Progenitor cell of endocrine pancreas (in vitro differentiated cells): ENCODE measurements at regions not wholly inside any gene's neighbourhood (a gene's known extent, or its start where the extent isn't known, plus 50 kb on each side); places are given as distances from the start of the nearest gene placed in this dataset.

Experiments
- DNase-seq: peaks from one replicate; pipeline ENCODE4 v3.0.0; 2021; ENCODE audit warnings: low spot score; ENCODE audit not compliant: unreplicated experiment
- H3K27ac Mint-ChIP-seq: 2 replicates; pipeline ENCODE4 v1.8.0; 2021; ENCODE audit warnings: mild to moderate bottlenecking, moderate library complexity, mixed read lengths
- H3K27me3 Mint-ChIP-seq: 2 replicates; pipeline ENCODE4 v1.8.0; 2021; ENCODE audit warnings: mixed read lengths
- H3K36me3 Mint-ChIP-seq: 2 replicates; pipeline ENCODE4 v1.8.0; 2022; ENCODE audit warnings: mixed read lengths; ENCODE audit not compliant: insufficient read depth
- H3K4me1 Mint-ChIP-seq: 2 replicates; pipeline ENCODE4 v1.8.0; 2021; ENCODE audit warnings: low read depth, mixed read lengths
- H3K4me3 Mint-ChIP-seq: 2 replicates; pipeline ENCODE4 v1.8.0; 2021; ENCODE audit warnings: low read depth, mild to moderate bottlenecking, moderate library complexity, mixed read lengths
- H3K9me3 Mint-ChIP-seq: 2 replicates; pipeline ENCODE4 v1.8.0; 2021; ENCODE audit warnings: low read depth, mixed read lengths
- TF ChIP-seq, protein P1 (sequence below): fragments of 200-600 bp; sonication (generic); IDR thresholded peaks from one replicate; pipeline ENCODE4 v1.5.0; 2021; ENCODE audit warnings: antibody characterized with exemption, mild to moderate bottlenecking; ENCODE audit not compliant: unreplicated experiment

DNA sequence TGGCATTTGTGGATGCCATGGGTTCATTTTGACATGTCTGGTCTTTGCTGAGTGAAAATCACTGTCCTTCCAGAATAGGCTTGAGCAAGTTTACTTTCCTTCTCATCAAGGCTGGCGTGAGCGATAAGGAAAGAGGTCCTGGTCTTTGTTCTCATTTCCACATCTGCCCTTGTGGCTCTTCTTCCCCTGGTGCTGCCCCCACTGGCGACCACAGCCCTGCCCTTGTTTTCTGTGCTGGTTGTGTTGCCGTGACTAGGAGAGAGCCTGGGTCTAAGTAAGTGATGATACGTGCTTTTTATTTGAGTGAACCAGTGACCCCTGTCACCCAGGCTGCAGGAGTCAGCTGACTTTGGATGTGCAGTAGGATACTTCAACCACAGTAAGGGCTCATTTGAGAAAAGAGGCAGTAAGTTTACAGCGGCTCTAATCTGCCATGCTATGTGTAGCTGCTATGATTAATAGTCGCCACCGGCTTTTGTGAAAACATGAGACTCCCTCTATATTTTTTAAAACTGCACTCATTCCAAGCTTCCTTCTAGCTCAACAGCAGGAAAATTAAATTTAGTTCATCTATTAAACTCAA lies 441.7 kb downstream of the RNF144A start:
- Mint-ChIP-seq H3K9me3 (no peaks in the 10 kb centered on the region), H3K27me3 (no peaks in the 10 kb centered on the region), H3K27ac (peak overlapping the region; percentile 52), H3K36me3 (no peaks in the 10 kb centered on the region), H3K4me3 (no peak overlapping the region), H3K4me1 (peaks cover 34% of the 10 kb centered on the region)
- TF ChIP-seq, protein P1, sequence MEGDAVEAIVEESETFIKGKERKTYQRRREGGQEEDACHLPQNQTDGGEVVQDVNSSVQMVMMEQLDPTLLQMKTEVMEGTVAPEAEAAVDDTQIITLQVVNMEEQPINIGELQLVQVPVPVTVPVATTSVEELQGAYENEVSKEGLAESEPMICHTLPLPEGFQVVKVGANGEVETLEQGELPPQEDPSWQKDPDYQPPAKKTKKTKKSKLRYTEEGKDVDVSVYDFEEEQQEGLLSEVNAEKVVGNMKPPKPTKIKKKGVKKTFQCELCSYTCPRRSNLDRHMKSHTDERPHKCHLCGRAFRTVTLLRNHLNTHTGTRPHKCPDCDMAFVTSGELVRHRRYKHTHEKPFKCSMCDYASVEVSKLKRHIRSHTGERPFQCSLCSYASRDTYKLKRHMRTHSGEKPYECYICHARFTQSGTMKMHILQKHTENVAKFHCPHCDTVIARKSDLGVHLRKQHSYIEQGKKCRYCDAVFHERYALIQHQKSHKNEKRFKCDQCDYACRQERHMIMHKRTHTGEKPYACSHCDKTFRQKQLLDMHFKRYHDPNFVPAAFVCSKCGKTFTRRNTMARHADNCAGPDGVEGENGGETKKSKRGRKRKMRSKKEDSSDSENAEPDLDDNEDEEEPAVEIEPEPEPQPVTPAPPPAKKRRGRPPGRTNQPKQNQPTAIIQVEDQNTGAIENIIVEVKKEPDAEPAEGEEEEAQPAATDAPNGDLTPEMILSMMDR, result no peak
- DNase-seq, result no peak

DNA sequence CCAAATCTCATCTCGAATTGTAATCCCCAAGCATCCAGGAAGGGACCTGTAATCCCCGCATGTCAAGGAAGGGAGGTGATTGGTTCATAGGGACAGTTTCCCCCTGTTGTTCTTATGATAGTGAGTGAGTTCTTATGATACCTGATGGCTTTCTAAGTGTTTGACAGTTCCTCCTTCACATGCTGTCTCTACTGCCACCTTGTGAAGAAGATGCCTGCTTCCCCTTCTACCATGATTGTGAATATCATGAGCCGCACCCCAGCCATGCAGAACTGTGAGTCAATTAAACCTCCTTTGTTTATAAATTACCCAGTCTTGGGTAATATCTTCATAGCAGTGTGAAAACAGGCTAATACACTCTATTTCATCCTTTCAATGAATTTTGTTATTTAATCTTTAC lies 446.7 kb downstream of the RNF144A start:
- no peak for DNase-seq
- Mint-ChIP-seq H3K4me1 (peaks cover 13% of the 10 kb centered on the region), H3K27me3 (no peaks in the 10 kb centered on the region), H3K27ac (no peak overlapping the region), H3K4me3 (no peak overlapping the region), H3K36me3 (no peaks in the 10 kb centered on the region), H3K9me3 (peaks cover 8% of the 10 kb centered on the region)
- TF ChIP-seq, protein P1, result no peak

DNA sequence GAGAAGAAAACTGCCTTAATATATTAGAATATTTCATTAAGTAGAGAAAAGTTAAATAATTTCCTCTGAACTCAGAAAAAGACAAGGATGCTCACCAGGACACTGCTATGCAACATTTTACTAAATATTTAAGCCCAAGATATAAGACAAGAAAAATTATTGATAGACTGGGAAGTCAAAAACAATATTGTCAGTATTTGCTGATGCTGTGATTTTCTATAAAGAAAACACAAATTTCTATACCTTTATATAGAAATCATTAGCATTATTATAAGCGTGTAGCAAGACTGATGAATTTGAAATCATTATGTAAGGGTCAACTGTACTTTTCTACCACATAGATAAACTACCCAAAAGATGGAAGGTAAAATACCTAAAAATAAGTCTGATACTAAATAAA lies 451.0 kb downstream of the RNF144A start:
- TF ChIP-seq, protein P1, result no peak
- H3K9me3 Mint-ChIP-seq, result peaks cover 17% of the 10 kb centered on the region

DNA sequence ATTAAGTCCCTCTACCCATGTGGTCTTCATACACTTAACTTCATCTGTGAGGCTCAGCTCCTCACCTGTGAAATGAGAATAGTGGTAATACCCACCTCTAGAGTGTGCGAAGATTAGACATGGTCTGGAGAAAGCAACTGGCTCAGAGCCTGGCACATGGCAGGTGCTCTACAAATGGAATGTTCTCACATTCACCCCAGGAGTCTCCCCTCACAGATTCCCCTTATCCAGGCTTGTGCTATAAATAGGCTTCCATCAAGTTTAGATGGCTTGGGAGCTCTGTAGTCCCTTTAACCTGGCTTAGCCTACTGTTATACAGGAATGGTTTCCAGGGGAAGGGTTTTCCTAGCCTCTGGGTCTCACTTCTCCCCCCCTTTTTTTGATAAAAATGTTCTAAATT lies 455.9 kb downstream of the RNF144A start:
- DNase-seq, result no peak
- H3K4me1 Mint-ChIP-seq, result peaks cover 5% of the 10 kb centered on the region
- TF ChIP-seq, protein P1, result no peak
- peaks cover 2% of the 10 kb centered on the region for H3K36me3 Mint-ChIP-seq
- no peak overlapping the region for H3K27ac Mint-ChIP-seq
- H3K4me3 Mint-ChIP-seq, result no peak overlapping the region
- H3K27me3 Mint-ChIP-seq, result peaks cover 5% of the 10 kb centered on the region
- H3K9me3 Mint-ChIP-seq, result peaks cover 16% of the 10 kb centered on the region

More for the DNA sequence above, 451.0 kb downstream of the RNF144A start:
- peaks cover 2% of the 10 kb centered on the region for H3K36me3 Mint-ChIP-seq
- no peak for DNase-seq
- no peak overlapping the region for H3K27ac Mint-ChIP-seq
- H3K4me1 Mint-ChIP-seq, result no peaks in the 10 kb centered on the region
- peaks cover 5% of the 10 kb centered on the region for H3K27me3 Mint-ChIP-seq
- H3K4me3 Mint-ChIP-seq, result no peak overlapping the region

DNA sequence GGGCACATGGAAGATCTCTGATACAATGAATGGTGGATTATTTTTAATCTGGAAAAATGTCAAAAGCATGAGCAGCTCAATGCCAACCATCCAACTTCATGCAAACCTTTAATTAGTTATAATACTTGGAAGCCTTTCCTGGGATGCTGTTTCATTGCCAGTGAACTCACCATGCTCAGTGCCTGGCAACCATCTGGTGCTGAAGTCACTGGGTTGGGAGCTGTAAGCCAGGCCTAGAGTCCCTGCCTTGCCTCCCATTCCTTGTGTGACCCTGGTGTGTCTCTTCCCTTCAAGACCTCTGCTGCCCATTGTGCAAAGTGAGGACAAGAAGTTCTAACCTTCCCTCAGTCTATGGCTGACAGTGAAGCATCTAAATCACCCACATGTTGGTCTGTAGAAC lies 458.7 kb downstream of the RNF144A start:
- no peak for DNase-seq
- Mint-ChIP-seq H3K4me3 (no peak overlapping the region), H3K4me1 (peaks cover 9% of the 10 kb centered on the region), H3K27ac (no peak overlapping the region), H3K36me3 (no peaks in the 10 kb centered on the region), H3K9me3 (no peaks in the 10 kb centered on the region), H3K27me3 (peaks cover 15% of the 10 kb centered on the region)
- TF ChIP-seq, protein P1, result no peak
